ENCODE measurements at regions not wholly inside any gene's neighbourhood (a gene's known extent, or its start where the extent isn't known, plus 50 kb on each side); places are given as distances from the start of the nearest gene placed in this dataset.

DNA sequence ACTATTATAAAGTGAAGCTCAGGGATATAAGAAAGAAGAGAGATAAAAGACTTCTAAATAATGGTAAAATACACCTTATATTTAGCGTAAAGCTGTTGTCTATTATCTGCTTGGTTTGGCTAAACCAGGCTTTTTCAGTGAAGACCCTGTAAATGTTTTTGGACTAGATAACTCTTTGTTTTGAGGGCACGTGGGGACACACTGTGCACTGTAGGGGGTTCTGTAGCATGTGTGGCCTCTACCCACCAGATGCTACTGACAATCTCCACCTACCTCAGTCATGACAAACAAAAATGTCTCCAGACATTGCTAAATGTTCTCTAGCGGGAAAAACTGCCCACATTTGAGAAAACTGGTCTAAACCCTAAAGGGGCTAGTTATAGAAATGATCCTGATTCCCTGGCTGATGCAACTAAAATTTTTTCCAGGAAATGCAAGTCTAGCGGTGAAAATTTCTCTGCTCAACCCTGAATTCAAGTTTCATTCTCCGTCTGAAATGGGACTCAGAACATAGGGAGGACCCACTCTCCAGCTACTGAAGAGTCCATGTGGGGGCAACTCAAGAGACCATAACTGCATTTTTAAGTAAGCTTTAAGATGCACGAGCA lies 355.2 kb upstream of the RASGEF1B start:
- Mint-ChIP-seq H3K27ac (no peak overlapping the region), H3K27me3 (no peaks in the 10 kb centered on the region), H3K36me3 (ENCODE audit: low read depth) (no peaks in the 10 kb centered on the region), H3K4me1 (peaks cover 6% of the 10 kb centered on the region), H3K9me3 (no peaks in the 10 kb centered on the region), H3K4me3 (no peak overlapping the region)
- intact Hi-C loops (cut with micrococcal nuclease): no loop called here
- POLR2A ChIA-PET: no interaction called here
- no peak for TF ChIP-seq CTCF (IDR thresholded peaks at IDR 0.05)
- CTCF ChIA-PET: no interaction called here
- DNase-seq (no peak), ATAC-seq (ENCODE audit: low read depth) (no peak)

DNA sequence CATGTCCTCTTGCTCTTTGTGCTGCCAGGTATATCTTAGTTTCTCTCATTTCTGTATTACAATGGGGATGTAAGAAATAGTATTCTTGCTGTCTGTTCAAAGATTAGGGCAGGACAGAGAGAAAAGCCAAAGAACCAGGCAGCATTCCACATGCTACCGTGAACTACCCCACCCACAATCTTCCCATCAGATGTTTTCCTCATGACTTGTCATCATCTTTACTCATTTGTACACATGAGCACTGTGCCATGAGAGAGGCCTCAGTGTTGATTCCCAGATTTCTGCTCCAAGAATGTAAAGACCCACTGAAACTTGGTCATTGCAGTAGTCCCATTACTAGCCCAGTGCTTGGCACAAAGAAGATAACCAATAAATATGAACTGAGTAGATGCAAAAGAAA lies 354.6 kb upstream of the RASGEF1B start:
- no peak for ATAC-seq (ENCODE audit: low read depth)
- TF ChIP-seq CTCF (IDR thresholded peaks at IDR 0.05): no peak
- no peak for DNase-seq
- Mint-ChIP-seq H3K27ac (no peak overlapping the region), H3K9me3 (no peaks in the 10 kb centered on the region), H3K4me3 (no peak overlapping the region), H3K36me3 (ENCODE audit: low read depth) (no peaks in the 10 kb centered on the region), H3K27me3 (no peaks in the 10 kb centered on the region), H3K4me1 (peaks cover 6% of the 10 kb centered on the region)
- intact Hi-C loops (cut with micrococcal nuclease): no loop called here
- ChIA-PET CTCF (no interaction called here), POLR2A (no interaction called here)

DNA sequence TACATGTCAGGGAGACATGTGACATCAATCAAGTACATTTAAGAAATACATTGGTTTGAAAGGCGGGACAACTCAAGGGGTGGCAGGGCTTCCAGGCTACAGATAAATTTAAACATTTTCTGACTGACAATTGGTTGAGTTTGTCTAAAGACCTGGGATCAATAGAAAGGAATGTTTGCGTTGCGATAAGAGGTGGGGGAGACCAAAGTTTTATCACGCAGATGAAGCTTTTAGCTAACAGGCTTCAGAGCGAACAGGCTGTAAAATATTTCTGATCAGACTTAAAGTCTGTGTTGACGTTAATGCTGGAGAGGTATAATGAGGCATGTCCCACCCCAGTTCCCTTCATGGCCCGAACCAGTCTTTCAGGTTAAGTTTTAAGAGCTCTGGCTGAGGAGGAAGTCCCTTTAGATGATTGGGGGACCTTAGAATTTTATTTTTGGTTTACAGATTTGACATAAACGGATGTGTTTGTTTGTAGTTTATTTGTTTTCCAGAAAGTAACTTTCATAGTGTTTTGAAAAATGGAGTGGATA lies 346.7 kb upstream of the RASGEF1B start:
- no peak for TF ChIP-seq CTCF (IDR thresholded peaks at IDR 0.05)
- ChIA-PET CTCF (interaction anchor here (1.1 kb wide), 1 partner anchor 351 kb away, joined by 5 read pairs; no protein-coding TSS in a partner anchor), POLR2A (interaction anchor here (0.6 kb wide), 1 partner anchor 1297 kb away, joined by 3 read pairs; no protein-coding TSS in a partner anchor)
- Mint-ChIP-seq H3K4me3 (no peak overlapping the region), H3K27ac (no peak overlapping the region), H3K9me3 (peaks cover 2% of the 10 kb centered on the region), H3K27me3 (peaks cover 3% of the 10 kb centered on the region), H3K4me1 (no peaks in the 10 kb centered on the region), H3K36me3 (ENCODE audit: low read depth) (no peaks in the 10 kb centered on the region)
- ATAC-seq (ENCODE audit: low read depth) (no peak), DNase-seq (no peak)
- intact Hi-C loops (cut with micrococcal nuclease): no loop called here

- H3K27ac Mint-ChIP-seq: no peak overlapping the region
- POLR2A ChIA-PET: no interaction called here
- no peak overlapping the region for H3K4me3 Mint-ChIP-seq
- no peaks in the 10 kb centered on the region for H3K4me1 Mint-ChIP-seq
- peaks cover 2% of the 10 kb centered on the region for H3K9me3 Mint-ChIP-seq
- DNase-seq: no peak
- no peak for TF ChIP-seq CTCF (IDR thresholded peaks at IDR 0.05)
- no peaks in the 10 kb centered on the region for H3K36me3 Mint-ChIP-seq (ENCODE audit: low read depth)
- CTCF ChIA-PET: no interaction called here
- peaks cover 3% of the 10 kb centered on the region for H3K27me3 Mint-ChIP-seq
- intact Hi-C loops (cut with micrococcal nuclease): no loop called here
- no peak for ATAC-seq (ENCODE audit: low read depth)
These were observed 344.5 kb upstream of the RASGEF1B start for GRCh38 chr4:81816031-81816761.

- Mint-ChIP-seq H3K9me3 (peaks cover 2% of the 10 kb centered on the region), H3K4me3 (no peak overlapping the region), H3K27ac (no peak overlapping the region), H3K36me3 (ENCODE audit: low read depth) (no peaks in the 10 kb centered on the region), H3K27me3 (peaks cover 3% of the 10 kb centered on the region), H3K4me1 (no peaks in the 10 kb centered on the region)
- TF ChIP-seq CTCF (IDR thresholded peaks at IDR 0.05): no peak
- ChIA-PET POLR2A (no interaction called here), CTCF (no interaction called here)
- DNase-seq (no peak), ATAC-seq (ENCODE audit: low read depth) (no peak)
- intact Hi-C loops (cut with micrococcal nuclease): no loop called here
These were observed 343.4 kb upstream of the RASGEF1B start for GRCh38 chr4:81814987-81815541.
